Transverse colon (tissue), 4 donors: ENCODE measurements at regions not wholly inside any gene's neighbourhood (a gene's known extent, or its start where the extent isn't known, plus 50 kb on each side); places are given as distances from the start of the nearest gene placed in this dataset.

Source experiments
- DNase-seq: peaks from one replicate; pipeline ENCODE4 v3.0.0-alpha.2; 2019
- H3K27ac ChIP-seq, 4 donors: fragments of 200-600 bp; sonication (generic); 2 replicates each; pipeline ENCODE4 v1.5.1; 2016 to 2018; ENCODE audit warnings: inconsistent platforms in 4 of 4
- H3K27me3 ChIP-seq: fragments of 200-600 bp; sonication (generic); 2 replicates; pipeline ENCODE4 v1.5.1; 2017; ENCODE audit warnings: inconsistent platforms
- H3K36me3 ChIP-seq, 4 donors: fragments of 200-600 bp; sonication (generic); 2 replicates each; pipeline ENCODE4 v1.5.1; 2017 to 2019; ENCODE audit warnings: inconsistent platforms in 4 of 4
- H3K4me1 ChIP-seq, 4 donors: fragments of 200-600 bp; sonication (generic); 2 replicates each; pipeline ENCODE4 v1.5.1; 2017 to 2020; ENCODE audit warnings: inconsistent platforms in 4 of 4
- H3K4me3 ChIP-seq, 4 donors: fragments of 200-600 bp; sonication (generic); 1 replicate in 1 of 4; 2 replicates in 3 of 4; pipeline versions ENCODE4 v1.5.1 to v1.6.1; 2017 to 2019; ENCODE audit warnings: inconsistent platforms in 4 of 4
- H3K9me3 ChIP-seq, 2 donors: fragments of 200-600 bp; sonication (generic); 2 replicates each; pipeline ENCODE4 v1.5.1; 2017 to 2019; ENCODE audit warnings: inconsistent platforms in 2 of 2
- EP300 ChIP-seq: sonication (generic); formaldehyde crosslinking; IDR thresholded peaks from one replicate; pipeline ENCODE4 v1.6.1; 2017; ENCODE audit warnings: antibody characterized with exemption, low read depth
- POLR2A ChIP-seq: fragments of 450-650 bp; IDR thresholded peaks from one replicate; pipeline ENCODE4 v1.6.1; 2016; ENCODE audit warnings: antibody characterized with exemption, mild to moderate bottlenecking, moderate library complexity
- POLR2AphosphoS5 ChIP-seq, 3 donors: sonication (generic); formaldehyde crosslinking; IDR thresholded peaks; one replicate each; pipeline ENCODE4 v1.6.1; 2016; ENCODE audit warnings: antibody characterized with exemption in 3 of 3
- WGBS, 2 donors: methylation state at CpG; one replicate each; pipeline ENCODE4 v1.1.5; 2018; ENCODE audit warnings: low coverage in 1 of 2; 5-methylcytosine and 5-hydroxymethylcytosine counted together
- in situ Hi-C, 4 donors: fragments of 200-750 bp; cut with MboI; loops; one replicate each; pipeline versions ENCODE4 v1.15.0 to v1.15.1; 2017; ENCODE audit warnings: low sequenced_read_pairs in 3 of 4, low pct_ligation_motif_present in 1 of 4, low pct_unique_long_range_greater_than_20kb in 1 of 4
- intact Hi-C: fragments of 100-400 bp; cut with DNase I; formaldehyde crosslinking; loops from one replicate; pipeline ENCODE4 v1.15.1; 2023; ENCODE audit warnings: low total_unique reads
- TF ChIP-seq, protein P1 (sequence below), 5 experiments: fragments of 200-600 bp in 3 of 5; fragments of 450-650 bp in 2 of 5; sonication (generic) in 3 of 5; IDR thresholded peaks; 1 replicate in 2 of 5; 2 replicates in 3 of 5; pipeline ENCODE4 v1.5.1; 2016 to 2017; ENCODE audit warnings: antibody characterized with exemption in 5 of 5, inconsistent platforms in 3 of 5, mild to moderate bottlenecking in 2 of 5, moderate library complexity in 1 of 5

DNA sequence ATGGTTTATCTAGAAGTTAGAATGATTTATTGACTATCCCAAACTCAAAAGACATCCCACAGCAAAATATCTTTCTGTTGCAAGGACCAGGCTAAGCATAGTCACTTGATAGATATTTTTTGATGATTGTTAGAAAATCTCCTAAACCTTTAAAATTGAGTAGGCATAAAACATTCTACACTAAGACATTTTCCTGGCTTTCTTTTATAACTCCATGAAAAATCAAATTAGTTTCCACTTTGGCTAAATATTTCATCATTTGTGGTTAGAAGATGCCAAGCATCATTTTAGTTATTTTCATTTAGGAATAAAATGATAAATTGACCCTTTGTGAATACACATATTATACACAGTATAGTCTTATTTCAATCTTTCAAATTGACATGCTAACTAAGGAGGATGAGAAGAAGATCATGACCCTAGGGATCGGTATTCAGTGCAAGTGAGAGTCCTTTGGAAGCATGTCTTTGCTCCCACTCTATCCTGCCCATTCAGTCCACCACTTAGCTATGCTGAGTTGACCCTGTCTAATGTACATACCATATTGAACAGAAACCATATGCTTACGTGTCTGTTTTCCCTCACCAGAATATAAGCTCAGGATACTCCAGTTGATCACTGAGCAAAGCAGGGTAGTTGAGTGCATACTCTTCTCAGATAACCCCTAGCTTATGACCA is 136.6 kb upstream of the OTUD4 start:
- Histone ChIP-seq H3K4me3 (no peak overlapping the region), H3K4me1 (peaks cover 0 to 7% (median 0%) of the 10 kb centered on the region in 4 donors), H3K36me3 (no peaks in the 10 kb centered on the region), H3K27me3 (no peaks in the 10 kb centered on the region), H3K9me3 (no peaks in the 10 kb centered on the region), H3K27ac (no peak overlapping the region)
- intact Hi-C loops (no loop called here), in situ Hi-C loops (no loop called here)
- no peak for TF ChIP-seq EP300
- no peak for TF ChIP-seq POLR2AphosphoS5 (IDR thresholded peaks at IDR 0.05)
- TF ChIP-seq, protein P1, sequence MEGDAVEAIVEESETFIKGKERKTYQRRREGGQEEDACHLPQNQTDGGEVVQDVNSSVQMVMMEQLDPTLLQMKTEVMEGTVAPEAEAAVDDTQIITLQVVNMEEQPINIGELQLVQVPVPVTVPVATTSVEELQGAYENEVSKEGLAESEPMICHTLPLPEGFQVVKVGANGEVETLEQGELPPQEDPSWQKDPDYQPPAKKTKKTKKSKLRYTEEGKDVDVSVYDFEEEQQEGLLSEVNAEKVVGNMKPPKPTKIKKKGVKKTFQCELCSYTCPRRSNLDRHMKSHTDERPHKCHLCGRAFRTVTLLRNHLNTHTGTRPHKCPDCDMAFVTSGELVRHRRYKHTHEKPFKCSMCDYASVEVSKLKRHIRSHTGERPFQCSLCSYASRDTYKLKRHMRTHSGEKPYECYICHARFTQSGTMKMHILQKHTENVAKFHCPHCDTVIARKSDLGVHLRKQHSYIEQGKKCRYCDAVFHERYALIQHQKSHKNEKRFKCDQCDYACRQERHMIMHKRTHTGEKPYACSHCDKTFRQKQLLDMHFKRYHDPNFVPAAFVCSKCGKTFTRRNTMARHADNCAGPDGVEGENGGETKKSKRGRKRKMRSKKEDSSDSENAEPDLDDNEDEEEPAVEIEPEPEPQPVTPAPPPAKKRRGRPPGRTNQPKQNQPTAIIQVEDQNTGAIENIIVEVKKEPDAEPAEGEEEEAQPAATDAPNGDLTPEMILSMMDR (IDR thresholded peaks at IDR 0.05): no peak
- TF ChIP-seq POLR2A: no peak
- no peak for DNase-seq
- 91 to 93% methylated on average over 2 of the region's 2 CpGs for WGBS, 2 donors

DNA sequence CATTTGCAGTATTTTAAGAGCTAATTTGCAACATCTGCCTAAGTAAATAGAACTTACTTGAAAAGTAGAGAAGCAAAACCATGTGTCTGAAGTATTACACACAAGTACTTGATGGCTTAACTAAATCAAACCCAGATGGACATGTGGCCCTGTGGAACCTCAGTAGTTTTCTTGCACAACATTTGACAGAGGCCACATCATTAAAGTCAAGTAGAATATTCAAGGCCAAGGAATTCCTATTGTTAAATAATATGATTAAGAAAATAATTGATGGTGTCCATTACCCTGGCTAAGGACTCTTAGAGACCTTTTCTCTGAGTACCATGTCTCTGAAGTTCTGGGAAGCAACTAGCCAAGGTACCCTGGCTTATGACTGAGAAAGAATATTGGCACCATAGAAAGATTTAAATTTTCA is 135.4 kb upstream of the OTUD4 start:
- Histone ChIP-seq H3K27ac (no peak overlapping the region), H3K4me3 (no peak overlapping the region), H3K36me3 (no peaks in the 10 kb centered on the region), H3K4me1 (peaks cover 0 to 7% (median 0%) of the 10 kb centered on the region in 4 donors), H3K9me3 (no peaks in the 10 kb centered on the region), H3K27me3 (no peaks in the 10 kb centered on the region)
- intact Hi-C loops (no loop called here), in situ Hi-C loops (no loop called here)
- TF ChIP-seq EP300: no peak
- no peak for DNase-seq

DNA sequence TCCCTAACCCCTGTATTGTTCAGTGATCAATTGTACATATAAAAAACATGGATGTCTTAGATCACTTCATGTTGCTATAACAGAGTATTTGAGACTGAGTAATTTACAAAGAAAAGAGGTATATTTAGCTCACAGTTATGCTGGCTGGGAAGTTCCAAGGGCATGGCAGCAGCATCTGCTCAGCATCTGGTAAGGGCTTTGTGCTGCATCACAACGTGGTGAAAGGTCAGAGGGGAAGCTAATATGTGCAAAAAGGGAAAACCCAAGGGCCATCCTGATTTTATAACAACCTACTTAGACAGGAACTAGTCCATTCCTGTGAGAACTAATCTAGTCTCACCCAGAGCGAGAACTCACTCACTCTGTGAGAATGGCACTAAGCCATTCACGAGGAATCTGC is 128.2 kb upstream of the OTUD4 start:
- no peak overlapping the region for H3K4me3 ChIP-seq
- no peaks in the 10 kb centered on the region for H3K9me3 ChIP-seq
- no peaks in the 10 kb centered on the region for H3K27me3 ChIP-seq
- in situ Hi-C loops (no loop called here), intact Hi-C loops (no loop called here)
- no peaks in the 10 kb centered on the region for H3K4me1 ChIP-seq
- no peak overlapping the region for H3K27ac ChIP-seq
- WGBS, 2 donors: 60 to 61% methylated on average over 3 of the region's 3 CpGs
- no peak for DNase-seq
- no peaks in the 10 kb centered on the region for H3K36me3 ChIP-seq
- TF ChIP-seq POLR2A: no peak
- TF ChIP-seq, protein P1 (IDR thresholded peaks at IDR 0.05): no peak
- TF ChIP-seq EP300: no peak
- no peak for TF ChIP-seq POLR2AphosphoS5 (IDR thresholded peaks at IDR 0.05)

- no peaks in the 10 kb centered on the region for H3K27me3 ChIP-seq
- no peaks in the 10 kb centered on the region for H3K4me1 ChIP-seq
- H3K27ac ChIP-seq: no peak overlapping the region
- H3K4me3 ChIP-seq: no peak overlapping the region
- no peaks in the 10 kb centered on the region for H3K9me3 ChIP-seq
- no peak for DNase-seq
- in situ Hi-C loops (no loop called here), intact Hi-C loops (no loop called here)
- H3K36me3 ChIP-seq: no peaks in the 10 kb centered on the region
- TF ChIP-seq EP300 (no peak), POLR2AphosphoS5 (IDR thresholded peaks at IDR 0.05) (no peak), POLR2A (no peak)
- TF ChIP-seq, protein P1 (IDR thresholded peaks at IDR 0.05): no peak
- 77 to 79% methylated on average over 4 of the region's 4 CpGs for WGBS, 2 donors
Observed at GRCh38 chr4:145307763-145308430, 127.5 kb upstream of the OTUD4 start.
